ENCODE measurements at regions not wholly inside any gene's neighbourhood (a gene's known extent, or its start where the extent isn't known, plus 50 kb on each side); places are given as distances from the start of the nearest gene placed in this dataset.

DNA sequence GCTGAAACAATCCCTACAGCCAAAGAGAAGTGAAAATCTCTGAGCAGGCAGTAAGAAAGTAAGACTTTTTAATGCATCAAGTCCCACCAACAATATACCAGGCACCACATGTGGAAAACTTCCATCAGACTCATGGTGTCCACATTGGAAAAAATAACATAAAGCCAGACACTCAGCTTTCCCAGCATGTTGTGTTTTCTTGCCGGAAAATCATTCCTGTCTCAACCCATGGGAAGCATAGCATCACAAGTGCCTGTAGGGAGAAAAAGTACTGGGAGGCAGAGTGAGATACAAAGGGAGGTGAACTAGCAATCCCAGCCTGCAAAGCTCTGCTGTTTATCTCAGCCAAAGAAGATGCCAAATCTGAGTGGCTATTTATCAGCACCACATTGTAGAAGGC is 868.9 kb downstream of the SI start:
- H2BK12ac ChIP-seq (ENCODE audit: insufficient read length, low read depth, low read length): no peak overlapping the region
- H4K8ac ChIP-seq (replicated peaks; ENCODE audit: insufficient read length, low read depth, low read length): no peak overlapping the region
- WGBS (ENCODE audit: extremely low coverage, insufficient read length, low lambda C conversion rate): no CpG with 5 or more reads among the region's 1 CpG
- H3K56ac ChIP-seq (ENCODE audit: insufficient read length, low read depth, low read length): no peak overlapping the region
- H2AFZ ChIP-seq (ENCODE audit: low read length): no peak overlapping the region
- H2BK20ac ChIP-seq (ENCODE audit: low read depth, low read length, poor library complexity, severe bottlenecking): no peak overlapping the region
- TF ChIP-seq, protein P1, sequence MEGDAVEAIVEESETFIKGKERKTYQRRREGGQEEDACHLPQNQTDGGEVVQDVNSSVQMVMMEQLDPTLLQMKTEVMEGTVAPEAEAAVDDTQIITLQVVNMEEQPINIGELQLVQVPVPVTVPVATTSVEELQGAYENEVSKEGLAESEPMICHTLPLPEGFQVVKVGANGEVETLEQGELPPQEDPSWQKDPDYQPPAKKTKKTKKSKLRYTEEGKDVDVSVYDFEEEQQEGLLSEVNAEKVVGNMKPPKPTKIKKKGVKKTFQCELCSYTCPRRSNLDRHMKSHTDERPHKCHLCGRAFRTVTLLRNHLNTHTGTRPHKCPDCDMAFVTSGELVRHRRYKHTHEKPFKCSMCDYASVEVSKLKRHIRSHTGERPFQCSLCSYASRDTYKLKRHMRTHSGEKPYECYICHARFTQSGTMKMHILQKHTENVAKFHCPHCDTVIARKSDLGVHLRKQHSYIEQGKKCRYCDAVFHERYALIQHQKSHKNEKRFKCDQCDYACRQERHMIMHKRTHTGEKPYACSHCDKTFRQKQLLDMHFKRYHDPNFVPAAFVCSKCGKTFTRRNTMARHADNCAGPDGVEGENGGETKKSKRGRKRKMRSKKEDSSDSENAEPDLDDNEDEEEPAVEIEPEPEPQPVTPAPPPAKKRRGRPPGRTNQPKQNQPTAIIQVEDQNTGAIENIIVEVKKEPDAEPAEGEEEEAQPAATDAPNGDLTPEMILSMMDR (conservative IDR thresholded peaks at IDR 0.05): no peak
- H3K9ac ChIP-seq (ENCODE audit: extremely low read depth, insufficient read length, low read length): no peak overlapping the region
- Mint-ChIP-seq H3K9me3 (peaks cover 5 to 6% of the 10 kb centered on the region in 2 experiments; a peak in 3 of 5 replicates), H3K4me1 (peaks cover 8% of the 10 kb centered on the region in 2 experiments), H3K4me3 (no peak overlapping the region), H3K27ac (no peak overlapping the region), H3K36me3 (ENCODE audit: insufficient read depth in 1 of 3, low read depth in 3 of 3) (no peaks in the 10 kb centered on the region), H3K27me3 (ENCODE audit: low read depth) (no peaks in the 10 kb centered on the region)
- no peak overlapping the region for H4K5ac ChIP-seq (ENCODE audit: insufficient read length, low read depth, low read length)
- H3K79me2 ChIP-seq (ENCODE audit: insufficient read depth, low read length): no peaks in the 10 kb centered on the region
- no peaks in the 10 kb centered on the region for H3K79me1 ChIP-seq (ENCODE audit: insufficient read depth, low read depth, low read length, poor library complexity, severe bottlenecking)
- H3K4ac ChIP-seq (ENCODE audit: low read depth, low read length): no peak overlapping the region
- H3K9me3 ChIP-seq (ENCODE audit: control insufficient read depth, low read depth, low read length): no peaks in the 10 kb centered on the region
- no peaks in the 10 kb centered on the region for H4K20me1 ChIP-seq (ENCODE audit: control insufficient read depth, insufficient read depth, insufficient read length)
- no peak overlapping the region for H4K91ac ChIP-seq (ENCODE audit: insufficient read length, low read depth, low read length)
- H3K23me2 ChIP-seq (ENCODE audit: insufficient read length, low read depth, low read length, poor library complexity, severe bottlenecking): no peaks in the 10 kb centered on the region
- no peak overlapping the region for H3K4me2 ChIP-seq (ENCODE audit: insufficient read depth, insufficient read length, low read length)
- H3T11ph ChIP-seq (ENCODE audit: low read length): no peak overlapping the region
- H3K4me1 ChIP-seq (ENCODE audit: insufficient read depth, low read length): no peaks in the 10 kb centered on the region
- H3K14ac ChIP-seq (ENCODE audit: insufficient read depth, low read length): no peak overlapping the region
- no peak overlapping the region for H2BK120ac ChIP-seq (ENCODE audit: low read depth, low read length, poor library complexity, severe bottlenecking)
- H3K27me3 ChIP-seq (ENCODE audit: insufficient read depth, low read length): no peaks in the 10 kb centered on the region
- DNase-seq: no peak
- no peak overlapping the region for H3K18ac ChIP-seq (ENCODE audit: insufficient read length, low read depth, low read length)
- H2BK5ac ChIP-seq (ENCODE audit: insufficient read length, low read length): no peak overlapping the region
- H2AK5ac ChIP-seq (ENCODE audit: insufficient read length, low read length): no peak overlapping the region
- no peak overlapping the region for H3K27ac ChIP-seq (ENCODE audit: insufficient read length, low read depth, low read length)
- no peak overlapping the region for H2BK15ac ChIP-seq (ENCODE audit: low read depth, low read length)
- no peak overlapping the region for H3K23ac ChIP-seq (ENCODE audit: insufficient read length, low read depth, low read length)
